HEK293T (cell line): ENCODE measurements at regions not wholly inside any gene's neighbourhood (a gene's known extent, or its start where the extent isn't known, plus 50 kb on each side); places are given as distances from the start of the nearest gene placed in this dataset.

Experiments
- FOXA1 ChIP-seq: fragments of 450-650 bp; IDR thresholded peaks from 2 replicates; pipeline ENCODE4 v1.6.1; 2016; ENCODE audit warnings: mild to moderate bottlenecking
- TARDBP ChIP-seq: fragments of 450-650 bp; IDR thresholded peaks from 2 replicates; pipeline ENCODE4 v1.6.1; 2016

- TF ChIP-seq TARDBP, result no peak
- TF ChIP-seq FOXA1, result no peak
Observed at GRCh38 chr2:35714883-35715282, 640.7 kb upstream of the CRIM1 start.
